ENCODE measurements at regions not wholly inside any gene's neighbourhood (a gene's known extent, or its start where the extent isn't known, plus 50 kb on each side); places are given as distances from the start of the nearest gene placed in this dataset.

DNA sequence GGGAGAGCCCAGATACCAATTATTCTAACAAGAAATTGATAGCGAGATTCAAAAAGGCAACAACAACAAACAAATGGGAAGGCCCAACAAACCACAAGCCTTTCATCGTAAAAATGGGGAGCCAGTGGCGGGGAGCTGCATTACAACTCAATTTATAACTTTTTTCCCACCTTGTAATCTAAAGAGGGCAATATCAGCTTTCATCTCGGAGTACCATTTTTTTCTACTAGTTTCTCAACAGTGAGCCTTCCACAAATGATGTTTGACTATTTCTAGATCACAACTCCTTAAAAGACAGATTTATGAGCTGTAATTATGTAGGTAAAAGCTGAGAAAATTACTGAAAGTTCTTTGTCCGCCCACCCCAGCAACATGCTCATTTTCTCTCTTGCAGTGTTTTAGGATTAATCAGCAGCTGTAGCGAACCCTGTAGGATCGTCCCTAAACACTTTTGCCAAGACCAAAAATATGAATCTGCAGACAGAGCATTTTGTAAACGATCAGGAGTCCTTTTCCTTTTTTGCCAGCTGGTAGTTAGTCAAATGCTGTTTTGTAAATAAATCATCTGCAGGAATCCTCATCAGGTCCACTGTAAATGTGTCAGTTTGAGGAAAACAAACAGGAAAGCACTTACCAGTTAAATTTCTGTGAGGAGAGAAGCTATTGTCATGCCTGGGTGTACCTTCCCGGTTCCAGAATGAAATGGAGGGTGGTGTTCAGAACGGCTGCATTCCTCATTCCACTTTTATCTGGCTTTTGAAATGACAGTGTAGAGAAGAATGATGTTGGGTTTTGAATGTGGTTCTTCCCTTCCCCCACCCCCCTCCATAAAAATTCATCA lies 53.2 kb downstream of the EEF1B2 start:
- no peak for DNase-seq (ENCODE audit: low spot score)

GRCh38 chr2:206213514-206213845 lies 53.8 kb downstream of the EEF1B2 start:
- DNase-seq (ENCODE audit: low spot score), result no peak

DNA sequence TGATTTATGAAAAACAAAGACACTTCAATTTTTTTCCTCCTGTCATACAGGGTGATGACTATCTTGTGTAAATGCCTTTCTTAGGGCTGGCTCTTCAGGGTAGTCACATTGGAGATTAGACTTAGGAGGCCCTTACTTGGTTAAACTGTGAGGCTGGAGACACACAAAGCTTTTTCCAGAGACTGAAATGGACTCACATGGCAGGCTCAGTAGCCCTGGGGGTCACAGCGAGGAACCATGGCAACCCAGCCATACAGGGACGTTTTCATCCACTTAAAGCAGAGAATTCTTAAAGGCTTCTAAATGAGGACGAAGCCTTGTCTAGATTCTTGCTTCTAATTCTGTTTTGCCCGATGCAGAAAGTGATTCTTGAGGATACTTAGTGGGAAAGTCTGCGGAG lies 57.3 kb upstream of the ZDBF2 start:
- no peak for DNase-seq (ENCODE audit: low spot score)

- peak; percentile 22 for DNase-seq (ENCODE audit: low spot score)
Observed at GRCh38 chr2:206217743-206218142, 56.7 kb upstream of the ZDBF2 start.

- no peak for DNase-seq (ENCODE audit: low spot score)
Observed at GRCh38 chr2:206218156-206218555, 56.3 kb upstream of the ZDBF2 start.

DNA sequence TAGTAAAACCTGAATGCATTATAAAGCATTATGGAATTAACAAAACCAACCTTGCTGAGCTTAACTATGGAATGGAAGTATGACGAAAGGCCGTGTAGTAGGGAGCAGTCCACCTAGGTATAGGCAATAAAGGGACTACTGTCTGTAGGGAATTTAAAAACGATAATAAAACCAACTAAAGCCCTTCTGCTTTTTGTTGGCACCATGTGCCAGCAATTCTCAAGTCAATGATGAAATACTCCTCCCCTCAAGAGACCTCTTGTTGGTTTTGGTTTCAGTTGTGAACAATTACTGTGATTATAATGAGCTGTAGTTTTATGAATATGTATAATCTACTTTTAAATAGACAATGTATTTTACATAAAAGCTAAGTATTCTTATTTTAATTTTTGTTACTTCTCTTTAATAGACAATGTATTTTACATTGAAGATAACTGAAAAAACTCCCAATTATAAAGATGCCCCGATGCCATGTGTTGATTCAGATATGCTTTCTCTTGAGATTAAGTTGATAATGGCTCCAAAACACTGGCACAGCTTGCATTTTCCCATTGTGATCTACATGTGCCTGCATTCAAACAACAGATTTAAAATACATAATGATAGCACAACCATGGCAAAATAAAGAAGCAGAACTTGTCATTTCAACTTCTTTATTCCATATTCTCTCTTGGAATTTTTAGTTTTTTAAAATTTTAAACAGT lies 55.5 kb upstream of the ZDBF2 start:
- no peak for DNase-seq (ENCODE audit: low spot score)

DNA sequence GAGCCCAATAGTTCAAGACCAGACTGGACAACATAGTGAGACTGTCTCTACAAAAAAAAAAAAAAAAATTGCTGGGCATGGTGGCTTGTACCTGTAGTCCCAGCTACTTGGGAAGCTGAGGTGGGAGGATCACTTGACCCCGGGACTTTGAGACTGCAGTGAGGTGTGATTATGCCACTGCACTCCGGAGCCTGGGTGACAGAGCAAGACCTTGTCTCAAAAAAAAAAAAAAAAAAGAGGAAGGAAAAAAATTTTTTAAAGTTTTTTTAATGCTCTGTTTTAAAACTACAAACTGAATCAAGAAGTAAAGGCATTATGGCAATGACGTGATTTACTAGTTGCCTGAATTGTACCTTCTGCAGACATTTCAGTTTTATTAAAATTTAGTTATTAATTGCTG lies 54.5 kb upstream of the ZDBF2 start:
- no peak for DNase-seq (ENCODE audit: low spot score)

DNA sequence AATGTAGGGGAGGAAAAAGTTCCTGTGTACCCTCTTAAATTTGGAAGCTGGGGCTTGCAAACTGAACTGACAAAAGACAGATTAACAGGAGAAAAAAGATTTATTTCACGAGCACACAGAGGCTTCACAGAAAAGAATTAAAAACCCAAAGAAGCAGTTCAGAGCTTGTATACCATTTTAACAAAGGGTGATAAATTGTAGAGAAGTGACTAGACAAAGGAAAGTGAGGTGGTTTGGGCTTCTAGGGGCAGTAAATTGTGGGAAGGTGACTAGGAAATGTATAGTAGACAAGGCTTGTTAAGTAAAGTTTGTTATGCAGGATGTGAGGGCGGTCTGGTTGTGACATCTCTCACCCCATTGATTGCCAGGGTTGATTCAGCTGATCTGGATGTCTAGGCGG lies 53.5 kb upstream of the ZDBF2 start:
- DNase-seq (ENCODE audit: low spot score), result no peak
